HCT116 (cell line): ENCODE measurements at regions not wholly inside any gene's neighbourhood (a gene's known extent, or its start where the extent isn't known, plus 50 kb on each side); places are given as distances from the start of the nearest gene placed in this dataset.

Experiments used
- ATAC-seq: fragments of 200-7000 bp; cut with Tn5 transposase; 2 replicates; pipeline ENCODE4 v1.9.1; 2020; ENCODE audit warnings: mild to moderate bottlenecking, moderate library complexity
- BruUV-seq: library from RNA; stranded (reverse); fragments of 400-500 nt; replicated peaks from 2 replicates; lab custom pipeline; 2021; lab: Mats Ljungman, UMichigan
- CTCF ChIA-PET: fragments of 300-600 bp; sonication (Branson Sonifier 250); formaldehyde crosslinking; loops from one replicate; lab custom pipeline; 2021; ENCODE audit warnings: antibody characterized with exemption; lab: Charles Lee
- POLR2A ChIA-PET: fragments of 300-600, 350-600 bp; sonication (Branson Sonifier 250); formaldehyde crosslinking; loops from one replicate; lab custom pipeline; 2021; ENCODE audit warnings: antibody characterized with exemption; lab: Charles Lee
- RAD21 ChIA-PET, 2 experiments: fragments of 300-600 bp; sonication (Branson Sonifier 250); formaldehyde crosslinking; loops; one replicate each; lab custom pipeline; 2023; ENCODE audit warnings: low total read pairs in 2 of 2; ENCODE audit not compliant: uncharacterized antibody in 2 of 2, unreplicated experiment in 2 of 2, low non-redundant PET in 1 of 2; lab: Charles Lee
- DNase-seq: peaks from one replicate; pipeline ENCODE4 v3.0.0-alpha.2; 2010; ENCODE audit warnings: low read depth, low spot score
- H2AFZ ChIP-seq: fragments of 200-600 bp; shearing (Covaris generic), sonication (generic); 2 replicates; pipeline ENCODE4 v1.6.1; 2017; ENCODE audit warnings: low read depth, mixed run types, mixed read lengths, antibody characterized with exemption, low read length; ENCODE audit not compliant: poor library complexity, severe bottlenecking
- H3K27ac ChIP-seq: 2 replicates; pipeline ENCODE4 v1.5.1; 2012; ENCODE audit warnings: low read depth, low read length
- H3K27me3 ChIP-seq: fragments of 200-600 bp; sonication (generic); 2 replicates; pipeline ENCODE4 v1.6.1; 2016; ENCODE audit warnings: mixed run types, low read length, mixed read lengths; ENCODE audit not compliant: insufficient read depth
- H3K36me3 ChIP-seq, 2 experiments: fragments of 200-500 bp in 1 of 2; fragments of 200-600 bp in 1 of 2; sonication (Bioruptor generic) in 1 of 2; sonication (generic) in 1 of 2; 2 replicates each; pipeline versions ENCODE4 v1.5.1 to v1.6.1; 2014 to 2016; ENCODE audit warnings: low read length in 2 of 2, inconsistent platforms in 1 of 2, mixed read lengths in 1 of 2, mixed run types in 1 of 2; ENCODE audit not compliant: insufficient read depth in 2 of 2, control insufficient read depth in 1 of 2
- H3K4me1 ChIP-seq, 2 experiments: fragments of 200-600 bp in 1 of 2; sonication (generic) in 1 of 2; 2 replicates each; pipeline versions ENCODE4 v1.5.1 to v1.6.1; 2012 to 2017; ENCODE audit warnings: low read length in 2 of 2, inconsistent platforms in 1 of 2, mild to moderate bottlenecking in 1 of 2, mixed read lengths in 1 of 2, mixed run types in 1 of 2, moderate library complexity in 1 of 2; ENCODE audit not compliant: insufficient read depth in 2 of 2, control insufficient read depth in 1 of 2
- H3K4me2 ChIP-seq: fragments of 200-600 bp; sonication (generic); 2 replicates; pipeline ENCODE4 v1.6.1; 2017; ENCODE audit warnings: mixed run types, low read length, mixed read lengths
- H3K4me3 ChIP-seq, 2 experiments: fragments of 200-600 bp in 1 of 2; sonication (generic) in 1 of 2; replicated peaks in 1 of 2; 2 replicates each; pipeline ENCODE4 v1.5.1; 2011 to 2016; ENCODE audit warnings: low read length in 2 of 2, control low read depth in 1 of 2, low read depth in 1 of 2, mild to moderate bottlenecking in 1 of 2, mixed read lengths in 1 of 2, mixed run types in 1 of 2
- H3K79me2 ChIP-seq: fragments of 200-600 bp; sonication (generic); 2 replicates; pipeline ENCODE4 v1.6.1; 2017; ENCODE audit warnings: mild to moderate bottlenecking, mixed run types, low read length, moderate library complexity, mixed read lengths; ENCODE audit not compliant: insufficient read depth
- H3K9ac ChIP-seq: fragments of 200-600 bp; sonication (generic); 2 replicates; pipeline ENCODE4 v1.6.1; 2016; ENCODE audit warnings: low read length, mixed read lengths
- H3K9me2 ChIP-seq: fragments of 200-600 bp; sonication (generic), shearing (Covaris generic); 2 replicates; pipeline ENCODE4 v1.6.1; 2017; ENCODE audit warnings: mixed run types, mild to moderate bottlenecking, moderate library complexity; ENCODE audit not compliant: insufficient read depth
- H3K9me3 ChIP-seq, 2 experiments: fragments of 200-500 bp in 1 of 2; fragments of 200-600 bp in 1 of 2; sonication (Bioruptor generic) in 1 of 2; sonication (generic) in 1 of 2; 2 replicates each; pipeline ENCODE4 v1.6.1; 2014 to 2017; ENCODE audit warnings: low read length in 2 of 2, mixed read lengths in 2 of 2, inconsistent platforms in 1 of 2, low read depth in 1 of 2, mild to moderate bottlenecking in 1 of 2, mixed run types in 1 of 2, moderate library complexity in 1 of 2; ENCODE audit not compliant: control insufficient read depth in 1 of 2, insufficient read depth in 1 of 2
- H4K20me1 ChIP-seq: fragments of 200-600 bp; sonication (generic), shearing (Covaris generic); 2 replicates; pipeline ENCODE4 v1.6.1; 2017; ENCODE audit warnings: mixed run types, mild to moderate bottlenecking, moderate library complexity; ENCODE audit not compliant: insufficient read depth
- CBX3 ChIP-seq: IDR thresholded peaks from 2 replicates; pipeline ENCODE4 v1.6.1; 2012; ENCODE audit warnings: low read depth
- EZH2phosphoT487 ChIP-seq: fragments of 200-600 bp; IDR thresholded peaks from 2 replicates; pipeline ENCODE4 v1.6.1; 2018; ENCODE audit warnings: antibody characterized with exemption, borderline replicate concordance
- JUND ChIP-seq: IDR thresholded peaks from 2 replicates; pipeline ENCODE4 v1.6.1; 2012
- POLR2A ChIP-seq: IDR thresholded peaks from 2 replicates; pipeline ENCODE4 v1.7.0; 2011; ENCODE audit warnings: borderline replicate concordance; ENCODE audit not compliant: insufficient read depth, insufficient read length; ENCODE audit errors: extremely low read depth
- POLR2AphosphoS5 ChIP-seq: IDR thresholded peaks from 2 replicates; pipeline ENCODE4 v1.6.1; 2011; ENCODE audit warnings: mild to moderate bottlenecking, low read depth, low read length, moderate library complexity
- SIN3A ChIP-seq: IDR thresholded peaks from 2 replicates; pipeline ENCODE4 v1.6.1; 2012; ENCODE audit warnings: low read depth
- TCF7L2 ChIP-seq: IDR thresholded peaks from 2 replicates; pipeline ENCODE4 v1.7.0; 2011; ENCODE audit warnings: borderline replicate concordance, inconsistent platforms; ENCODE audit not compliant: insufficient read depth, insufficient read length; ENCODE audit errors: extremely low read depth
- YY1 ChIP-seq: IDR thresholded peaks from 2 replicates; pipeline ENCODE4 v1.6.1; 2011; ENCODE audit warnings: low read length, low read depth, moderate library complexity, mild to moderate bottlenecking; ENCODE audit not compliant: insufficient replicate concordance; ENCODE audit errors: extremely low read depth
- ZFX ChIP-seq: fragments of 450-650 bp; IDR thresholded peaks from 2 replicates; pipeline ENCODE4 v1.6.1; 2017
- ZNF274 ChIP-seq: fragments of 200-500 bp; sonication (Bioruptor generic); IDR thresholded peaks from 2 replicates; pipeline ENCODE4 v1.6.1; 2014; ENCODE audit warnings: mild to moderate bottlenecking, low read depth, low read length, inconsistent platforms
- intact Hi-C: fragments of 100-400 bp; cut with micrococcal nuclease; formaldehyde crosslinking; loops from 2 replicates; pipeline ENCODE4 v1.10.0; 2022
- TF ChIP-seq, protein P1 (sequence below): IDR thresholded peaks from 2 replicates; pipeline ENCODE4 v1.6.1; 2012; ENCODE audit warnings: low read depth

GRCh38 chr16:50859628-50860360, 117.9 kb downstream of the CYLD start:
- TF ChIP-seq POLR2AphosphoS5 (no peak), ZNF274 (no peak), JUND (no peak), SIN3A (no peak), YY1 (no peak), CBX3 (no peak)
- BruUV-seq: no TSS peak
- RAD21 ChIA-PET: no interaction called here
- H3K4me2 ChIP-seq: no peak overlapping the region
- intact Hi-C loops: no loop called here
- ATAC-seq: no peak
- POLR2A ChIA-PET: no interaction called here
- H4K20me1 ChIP-seq: no peaks in the 10 kb centered on the region
- H2AFZ ChIP-seq: no peak overlapping the region
- CTCF ChIA-PET: no interaction called here
- no peaks in the 10 kb centered on the region for H3K9me2 ChIP-seq
- H3K9ac ChIP-seq: no peak overlapping the region
- H3K27me3 ChIP-seq: no peaks in the 10 kb centered on the region
- no peaks in the 10 kb centered on the region for H3K36me3 ChIP-seq
- no peaks in the 10 kb centered on the region for H3K79me2 ChIP-seq
- H3K4me3 ChIP-seq: no peak overlapping the region
- no peaks in the 10 kb centered on the region for H3K9me3 ChIP-seq
- no peak overlapping the region for H3K27ac ChIP-seq
- H3K4me1 ChIP-seq: peaks cover 14 to 18% of the 10 kb centered on the region in 2 experiments
- DNase-seq: no peak

GRCh38 chr16:50858877-50859627, 117.2 kb downstream of the CYLD start:
- Histone ChIP-seq H3K9me3 (no peaks in the 10 kb centered on the region), H3K9ac (no peak overlapping the region), H3K4me3 (no peak overlapping the region), H3K4me2 (no peak overlapping the region), H3K27me3 (no peaks in the 10 kb centered on the region), H3K36me3 (no peaks in the 10 kb centered on the region), H4K20me1 (no peaks in the 10 kb centered on the region), H3K9me2 (no peaks in the 10 kb centered on the region), H2AFZ (no peak overlapping the region), H3K4me1 (peaks cover 14 to 18% of the 10 kb centered on the region in 2 experiments), H3K79me2 (no peaks in the 10 kb centered on the region), H3K27ac (no peak overlapping the region)
- intact Hi-C loops: no loop called here
- ChIA-PET RAD21 (no interaction called here), POLR2A (no interaction called here), CTCF (interaction anchor here (0.6 to 2.2 kb wide), 2 partner anchors 52 to 63 kb away, joined by 4 read pairs; no protein-coding TSS in a partner anchor)
- no TSS peak for BruUV-seq
- DNase-seq: no peak
- no peak for ATAC-seq
- TF ChIP-seq ZFX (no peak), POLR2A (no peak), YY1 (no peak), TCF7L2 (no peak), EZH2phosphoT487 (no peak), JUND (no peak)
- TF ChIP-seq, protein P1, sequence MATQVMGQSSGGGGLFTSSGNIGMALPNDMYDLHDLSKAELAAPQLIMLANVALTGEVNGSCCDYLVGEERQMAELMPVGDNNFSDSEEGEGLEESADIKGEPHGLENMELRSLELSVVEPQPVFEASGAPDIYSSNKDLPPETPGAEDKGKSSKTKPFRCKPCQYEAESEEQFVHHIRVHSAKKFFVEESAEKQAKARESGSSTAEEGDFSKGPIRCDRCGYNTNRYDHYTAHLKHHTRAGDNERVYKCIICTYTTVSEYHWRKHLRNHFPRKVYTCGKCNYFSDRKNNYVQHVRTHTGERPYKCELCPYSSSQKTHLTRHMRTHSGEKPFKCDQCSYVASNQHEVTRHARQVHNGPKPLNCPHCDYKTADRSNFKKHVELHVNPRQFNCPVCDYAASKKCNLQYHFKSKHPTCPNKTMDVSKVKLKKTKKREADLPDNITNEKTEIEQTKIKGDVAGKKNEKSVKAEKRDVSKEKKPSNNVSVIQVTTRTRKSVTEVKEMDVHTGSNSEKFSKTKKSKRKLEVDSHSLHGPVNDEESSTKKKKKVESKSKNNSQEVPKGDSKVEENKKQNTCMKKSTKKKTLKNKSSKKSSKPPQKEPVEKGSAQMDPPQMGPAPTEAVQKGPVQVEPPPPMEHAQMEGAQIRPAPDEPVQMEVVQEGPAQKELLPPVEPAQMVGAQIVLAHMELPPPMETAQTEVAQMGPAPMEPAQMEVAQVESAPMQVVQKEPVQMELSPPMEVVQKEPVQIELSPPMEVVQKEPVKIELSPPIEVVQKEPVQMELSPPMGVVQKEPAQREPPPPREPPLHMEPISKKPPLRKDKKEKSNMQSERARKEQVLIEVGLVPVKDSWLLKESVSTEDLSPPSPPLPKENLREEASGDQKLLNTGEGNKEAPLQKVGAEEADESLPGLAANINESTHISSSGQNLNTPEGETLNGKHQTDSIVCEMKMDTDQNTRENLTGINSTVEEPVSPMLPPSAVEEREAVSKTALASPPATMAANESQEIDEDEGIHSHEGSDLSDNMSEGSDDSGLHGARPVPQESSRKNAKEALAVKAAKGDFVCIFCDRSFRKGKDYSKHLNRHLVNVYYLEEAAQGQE: no peak
